BJ (cell line): ENCODE measurements at regions not wholly inside any gene's neighbourhood (a gene's known extent, or its start where the extent isn't known, plus 50 kb on each side); places are given as distances from the start of the nearest gene placed in this dataset.

Experiments used
- CTCF ChIA-PET: fragments of 350-600 bp; formaldehyde crosslinking; extraction: SDS; loops from one replicate; lab custom pipeline; 2021; ENCODE audit warnings: antibody characterized with exemption, inconsistent platforms; lab: Yijun Ruan, JAX
- POLR2A ChIA-PET: fragments of 300-600 bp; sonication (Branson Sonifier 250); formaldehyde crosslinking; extraction: SDS; loops from one replicate; lab custom pipeline; 2021; ENCODE audit warnings: antibody characterized with exemption; lab: Charles Lee
- DNase-seq: peaks from one replicate; pipeline ENCODE4 v3.0.0-alpha.2; 2011; ENCODE audit warnings: low read depth
- H3K27me3 ChIP-seq: 2 replicates; pipeline ENCODE4 v1.6.0; 2011; ENCODE audit warnings: low read length; ENCODE audit not compliant: control insufficient read depth, insufficient read depth
- H3K36me3 ChIP-seq: 2 replicates; pipeline ENCODE4 v1.5.1; 2011; ENCODE audit warnings: low read length; ENCODE audit not compliant: control insufficient read depth, insufficient read depth
- H3K4me3 ChIP-seq: 2 replicates; pipeline ENCODE4 v1.5.1; 2011; ENCODE audit warnings: low read depth, mild to moderate bottlenecking, control low read depth, low read length
- CTCF ChIP-seq: IDR thresholded peaks from 2 replicates; pipeline ENCODE4 v1.5.1; 2011; ENCODE audit warnings: low read depth, mild to moderate bottlenecking, control low read depth, inconsistent platforms, low read length, moderate library complexity; ENCODE audit not compliant: insufficient read depth

GRCh38 chr14:105836730-105837129 is 310.3 kb downstream of the TMEM121 start:
- POLR2A ChIA-PET = no interaction called here
- Histone ChIP-seq H3K27me3 (no peaks in the 10 kb centered on the region), H3K4me3 (no peak overlapping the region), H3K36me3 (no peaks in the 10 kb centered on the region)
- CTCF ChIA-PET = no interaction called here
- no peak for DNase-seq
- TF ChIP-seq CTCF = no peak

- CTCF ChIA-PET = no interaction called here
- Histone ChIP-seq H3K36me3 (no peaks in the 10 kb centered on the region), H3K4me3 (no peak overlapping the region), H3K27me3 (no peaks in the 10 kb centered on the region)
- no peak for TF ChIP-seq CTCF
- no peak for DNase-seq
- POLR2A ChIA-PET = no interaction called here
Measured at GRCh38 chr14:105837349-105838063, 311.1 kb downstream of the TMEM121 start.

- CTCF ChIA-PET = no interaction called here
- Histone ChIP-seq H3K27me3 (no peaks in the 10 kb centered on the region), H3K36me3 (no peaks in the 10 kb centered on the region), H3K4me3 (no peak overlapping the region)
- POLR2A ChIA-PET = no interaction called here
- no peak for TF ChIP-seq CTCF
- no peak for DNase-seq
Measured at GRCh38 chr14:105838107-105838506, 311.7 kb downstream of the TMEM121 start.

- POLR2A ChIA-PET = no interaction called here
- no peak for TF ChIP-seq CTCF
- Histone ChIP-seq H3K4me3 (no peak overlapping the region), H3K36me3 (no peaks in the 10 kb centered on the region), H3K27me3 (no peaks in the 10 kb centered on the region)
- CTCF ChIA-PET = no interaction called here
- DNase-seq = no peak
Measured at GRCh38 chr14:105838591-105839424, 312.4 kb downstream of the TMEM121 start.
